ENCODE measurements at regions not wholly inside any gene's neighbourhood (a gene's known extent, or its start where the extent isn't known, plus 50 kb on each side); places are given as distances from the start of the nearest gene placed in this dataset.

GRCh38 chr15:47244361-47244760 is 472.9 kb upstream of the SEMA6D start:
- peaks cover 38 to 39% of the 10 kb centered on the region in 2 donors for H3K4me1 ChIP-seq
- H3K36me3 ChIP-seq, result no peaks in the 10 kb centered on the region
- no peaks in the 10 kb centered on the region for H3K27me3 ChIP-seq
- intact Hi-C loops (cut with DNase I), result no loop called here
- H3K9me3 ChIP-seq, result no peaks in the 10 kb centered on the region
- 94 to 95% methylated on average over 1 of the region's 1 CpG for WGBS, 2 donors
- H3K27ac ChIP-seq, result peak overlapping the region in 1 of 3 donors; percentile 78
- TF ChIP-seq POLR2A (IDR thresholded peaks at IDR 0.05), result no peak
- TF ChIP-seq, protein P1, sequence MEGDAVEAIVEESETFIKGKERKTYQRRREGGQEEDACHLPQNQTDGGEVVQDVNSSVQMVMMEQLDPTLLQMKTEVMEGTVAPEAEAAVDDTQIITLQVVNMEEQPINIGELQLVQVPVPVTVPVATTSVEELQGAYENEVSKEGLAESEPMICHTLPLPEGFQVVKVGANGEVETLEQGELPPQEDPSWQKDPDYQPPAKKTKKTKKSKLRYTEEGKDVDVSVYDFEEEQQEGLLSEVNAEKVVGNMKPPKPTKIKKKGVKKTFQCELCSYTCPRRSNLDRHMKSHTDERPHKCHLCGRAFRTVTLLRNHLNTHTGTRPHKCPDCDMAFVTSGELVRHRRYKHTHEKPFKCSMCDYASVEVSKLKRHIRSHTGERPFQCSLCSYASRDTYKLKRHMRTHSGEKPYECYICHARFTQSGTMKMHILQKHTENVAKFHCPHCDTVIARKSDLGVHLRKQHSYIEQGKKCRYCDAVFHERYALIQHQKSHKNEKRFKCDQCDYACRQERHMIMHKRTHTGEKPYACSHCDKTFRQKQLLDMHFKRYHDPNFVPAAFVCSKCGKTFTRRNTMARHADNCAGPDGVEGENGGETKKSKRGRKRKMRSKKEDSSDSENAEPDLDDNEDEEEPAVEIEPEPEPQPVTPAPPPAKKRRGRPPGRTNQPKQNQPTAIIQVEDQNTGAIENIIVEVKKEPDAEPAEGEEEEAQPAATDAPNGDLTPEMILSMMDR (IDR thresholded peaks at IDR 0.05), result no peak
- DNase-seq, result no peak
- no peak overlapping the region for H3K4me3 ChIP-seq (replicated peaks in 1 of 3)

DNA sequence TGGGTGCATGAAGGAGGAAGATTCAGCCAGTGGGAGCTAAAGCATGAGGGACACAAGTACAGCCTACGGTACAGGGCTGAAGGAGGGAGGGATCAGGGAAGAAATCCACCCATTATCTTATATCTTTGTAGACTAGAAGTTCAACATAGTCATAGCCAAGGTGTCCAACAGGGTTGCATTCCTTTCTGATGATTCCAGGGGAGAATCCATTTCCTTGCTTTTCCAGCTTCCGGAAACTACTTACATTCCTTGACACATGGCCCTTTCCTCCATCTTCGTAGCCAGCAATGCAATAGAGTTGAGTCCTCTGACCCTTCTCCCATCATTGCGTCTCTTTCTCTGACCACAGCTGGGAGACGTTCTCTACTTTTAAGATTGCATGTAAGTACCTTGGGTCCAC is 471.0 kb upstream of the SEMA6D start:
- intact Hi-C loops (cut with DNase I), result no loop called here
- DNase-seq, result no peak
- TF ChIP-seq, protein P1 (IDR thresholded peaks at IDR 0.05), result no peak
- no peak for TF ChIP-seq POLR2A (IDR thresholded peaks at IDR 0.05)
- Histone ChIP-seq H3K36me3 (no peaks in the 10 kb centered on the region), H3K27me3 (no peaks in the 10 kb centered on the region), H3K9me3 (no peaks in the 10 kb centered on the region), H3K4me1 (peaks cover 35 to 36% of the 10 kb centered on the region in 2 donors), H3K27ac (no peak overlapping the region), H3K4me3 (replicated peaks in 1 of 3) (no peak overlapping the region)
- 96 to 97% methylated on average over 5 of the region's 5 CpGs for WGBS, 2 donors

GRCh38 chr15:47258521-47258920 is 458.8 kb upstream of the SEMA6D start:
- Histone ChIP-seq H3K27ac (no peak overlapping the region), H3K4me1 (no peaks in the 10 kb centered on the region), H3K9me3 (no peaks in the 10 kb centered on the region), H3K27me3 (no peaks in the 10 kb centered on the region), H3K4me3 (replicated peaks in 1 of 3) (no peak overlapping the region), H3K36me3 (no peaks in the 10 kb centered on the region)
- no peak for TF ChIP-seq POLR2A (IDR thresholded peaks at IDR 0.05)
- TF ChIP-seq, protein P1 (IDR thresholded peaks at IDR 0.05), result no peak
- 95 to 97% methylated on average over 3 of the region's 3 CpGs for WGBS, 2 donors
- intact Hi-C loops (cut with DNase I), result no loop called here
- DNase-seq, result no peak

GRCh38 chr15:47265686-47266085 is 451.6 kb upstream of the SEMA6D start:
- 88 to 92% methylated on average over 4 of the region's 4 CpGs for WGBS, 2 donors
- intact Hi-C loops (cut with DNase I), result no loop called here
- Histone ChIP-seq H3K4me1 (no peaks in the 10 kb centered on the region), H3K36me3 (no peaks in the 10 kb centered on the region), H3K4me3 (replicated peaks in 1 of 3) (no peak overlapping the region), H3K9me3 (no peaks in the 10 kb centered on the region), H3K27me3 (no peaks in the 10 kb centered on the region), H3K27ac (no peak overlapping the region)
- no peak for DNase-seq
- TF ChIP-seq POLR2A (IDR thresholded peaks at IDR 0.05), result no peak
- TF ChIP-seq, protein P1 (IDR thresholded peaks at IDR 0.05), result no peak

DNA sequence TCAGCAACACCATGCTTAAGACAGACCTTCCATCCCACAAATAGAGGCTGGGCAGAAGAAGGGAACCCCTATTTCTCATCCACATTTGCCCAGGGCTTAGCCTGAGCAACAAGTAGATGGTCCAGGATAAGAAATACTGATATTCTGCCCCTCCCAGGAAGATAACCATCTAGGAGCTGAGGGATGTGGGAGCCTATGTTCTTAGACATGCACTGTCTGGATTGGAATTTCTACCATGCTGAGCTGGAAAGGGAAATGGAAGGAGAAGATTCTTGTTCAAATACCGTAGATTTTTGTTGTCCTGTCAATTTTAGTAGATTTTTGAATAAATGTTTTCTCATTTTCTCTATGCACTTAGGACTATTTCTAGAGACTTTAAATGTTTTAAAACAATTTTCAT is 450.7 kb upstream of the SEMA6D start:
- H3K27me3 ChIP-seq, result no peaks in the 10 kb centered on the region
- no peaks in the 10 kb centered on the region for H3K36me3 ChIP-seq
- intact Hi-C loops (cut with DNase I), result no loop called here
- H3K27ac ChIP-seq, result no peak overlapping the region
- DNase-seq, result no peak
- H3K4me3 ChIP-seq (replicated peaks in 1 of 3), result no peak overlapping the region
- TF ChIP-seq, protein P1 (IDR thresholded peaks at IDR 0.05), result no peak
- no peak for TF ChIP-seq POLR2A (IDR thresholded peaks at IDR 0.05)
- 89 to 92% methylated on average over 1 of the region's 1 CpG for WGBS, 2 donors
- no peaks in the 10 kb centered on the region for H3K9me3 ChIP-seq
- H3K4me1 ChIP-seq, result no peaks in the 10 kb centered on the region

Measured in thyroid gland (tissue), 4 donors.